ENCODE measurements at regions not wholly inside any gene's neighbourhood (a gene's known extent, or its start where the extent isn't known, plus 50 kb on each side); places are given as distances from the start of the nearest gene placed in this dataset.

GRCh38 chr9:80059191-80059590, 487.4 kb downstream of the TLE4 start:
- intact Hi-C loops (cut with micrococcal nuclease; ENCODE audit: unreplicated experiment), result no loop called here
- in situ Hi-C loops (cut with HindIII; ENCODE audit: low pct_unique_long_range_greater_than_20kb, low sequenced_read_pairs), result no loop called here
- DNase-seq (ENCODE audit: low read depth, low spot score) (no peak), ATAC-seq (no peak)
- Histone ChIP-seq H3K36me3 (ENCODE audit: control insufficient read depth, insufficient read depth, low read length) (no peaks in the 10 kb centered on the region), H3K27ac (ENCODE audit: low read length) (no peak overlapping the region), H3K27me3 (ENCODE audit: control insufficient read depth, insufficient read depth, low read length) (no peaks in the 10 kb centered on the region), H3K4me1 (ENCODE audit: control insufficient read depth, insufficient read depth, low read length) (no peaks in the 10 kb centered on the region), H3K4me3 (ENCODE audit: low read depth in 2 of 2, low read length in 2 of 2) (no peak overlapping the region), H3K9me3 (ENCODE audit: control insufficient read depth, insufficient read depth, low read depth, low read length) (no peaks in the 10 kb centered on the region)
- CTCF ChIA-PET, result no interaction called here
- POLR2A ChIA-PET, result no interaction called here
- no TSS peak for BruUV-seq (replicated peaks)
- TF ChIP-seq CTCF (IDR thresholded peaks at IDR 0.05) (no peak), POLR2AphosphoS5 (IDR thresholded peaks at IDR 0.05; ENCODE audit: low read depth, low read length) (no peak), TCF7L2 (IDR thresholded peaks at IDR 0.05; ENCODE audit: low read depth, low read length) (no peak), REST (IDR thresholded peaks at IDR 0.05; ENCODE audit: insufficient read depth in 1 of 2, low read depth in 2 of 2, low read length in 1 of 2) (no peak), SIN3A (IDR thresholded peaks at IDR 0.05; ENCODE audit: borderline replicate concordance, insufficient read depth, low read depth, low read length) (no peak)

GRCh38 chr9:80052830-80053229, 481.1 kb downstream of the TLE4 start:
- intact Hi-C loops (cut with micrococcal nuclease; ENCODE audit: unreplicated experiment), result no loop called here
- ATAC-seq, result no peak
- Histone ChIP-seq H3K4me3 (ENCODE audit: low read depth in 2 of 2, low read length in 2 of 2) (no peak overlapping the region), H3K27me3 (ENCODE audit: control insufficient read depth, insufficient read depth, low read length) (no peaks in the 10 kb centered on the region), H3K9me3 (ENCODE audit: control insufficient read depth, insufficient read depth, low read depth, low read length) (no peaks in the 10 kb centered on the region), H3K36me3 (ENCODE audit: control insufficient read depth, insufficient read depth, low read length) (no peaks in the 10 kb centered on the region), H3K27ac (ENCODE audit: low read length) (no peak overlapping the region), H3K4me1 (ENCODE audit: control insufficient read depth, insufficient read depth, low read length) (no peaks in the 10 kb centered on the region)
- no peak for DNase-seq (ENCODE audit: low read depth, low spot score)
- no peak for TF ChIP-seq POLR2AphosphoS5 (IDR thresholded peaks at IDR 0.05; ENCODE audit: low read depth, low read length)
- TF ChIP-seq CTCF (IDR thresholded peaks at IDR 0.05), result no peak
- no peak for TF ChIP-seq REST (IDR thresholded peaks at IDR 0.05; ENCODE audit: insufficient read depth in 1 of 2, low read depth in 2 of 2, low read length in 1 of 2)
- TF ChIP-seq SIN3A (IDR thresholded peaks at IDR 0.05; ENCODE audit: borderline replicate concordance, insufficient read depth, low read depth, low read length), result no peak
- no peak for TF ChIP-seq TCF7L2 (IDR thresholded peaks at IDR 0.05; ENCODE audit: low read depth, low read length)
- in situ Hi-C loops (cut with HindIII; ENCODE audit: low pct_unique_long_range_greater_than_20kb, low sequenced_read_pairs), result no loop called here
- ChIA-PET POLR2A (no interaction called here), CTCF (no interaction called here)
- no TSS peak for BruUV-seq (replicated peaks)

Data from Panc1 (cell line).